GF-D8 (cell line): ENCODE measurements at regions not wholly inside any gene's neighbourhood (a gene's known extent, or its start where the extent isn't known, plus 50 kb on each side); places are given as distances from the start of the nearest gene placed in this dataset.

ENCODE experiments used
- DNase-seq: peaks from one replicate; lab custom pipeline; 2025; lab: John Stamatoyannopoulos, UW

- DNase-seq = no peak
Observed at GRCh38 chr5:98563885-98564653, 209.4 kb upstream of the RGMB start.

- DNase-seq = no peak
Observed at GRCh38 chr5:98564836-98565235, 208.6 kb upstream of the RGMB start.

DNA sequence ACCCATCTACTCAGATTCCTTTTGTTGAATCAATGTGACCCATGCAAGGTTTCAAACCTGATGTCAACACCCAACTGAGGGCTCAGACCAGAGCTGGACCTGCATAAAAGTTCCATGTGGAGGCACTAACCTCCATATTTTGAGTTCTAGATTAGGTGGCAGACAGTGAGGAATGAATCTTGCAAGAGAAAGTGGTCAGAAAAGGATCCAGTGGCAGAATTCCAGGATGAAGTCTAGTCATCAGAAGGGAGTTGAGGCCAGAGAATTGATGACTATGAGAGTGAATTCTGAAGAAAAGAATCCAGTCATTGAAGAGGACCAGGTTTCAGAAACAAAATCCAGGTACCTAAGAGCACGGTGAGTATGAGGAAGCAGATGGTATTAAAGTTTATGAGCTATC is 205.1 kb upstream of the RGMB start:
- DNase-seq = no peak

GRCh38 chr5:98569288-98569687 is 204.2 kb upstream of the RGMB start:
- no peak for DNase-seq

- DNase-seq = no peak
Observed at GRCh38 chr5:98570010-98570409, 203.5 kb upstream of the RGMB start.

DNA sequence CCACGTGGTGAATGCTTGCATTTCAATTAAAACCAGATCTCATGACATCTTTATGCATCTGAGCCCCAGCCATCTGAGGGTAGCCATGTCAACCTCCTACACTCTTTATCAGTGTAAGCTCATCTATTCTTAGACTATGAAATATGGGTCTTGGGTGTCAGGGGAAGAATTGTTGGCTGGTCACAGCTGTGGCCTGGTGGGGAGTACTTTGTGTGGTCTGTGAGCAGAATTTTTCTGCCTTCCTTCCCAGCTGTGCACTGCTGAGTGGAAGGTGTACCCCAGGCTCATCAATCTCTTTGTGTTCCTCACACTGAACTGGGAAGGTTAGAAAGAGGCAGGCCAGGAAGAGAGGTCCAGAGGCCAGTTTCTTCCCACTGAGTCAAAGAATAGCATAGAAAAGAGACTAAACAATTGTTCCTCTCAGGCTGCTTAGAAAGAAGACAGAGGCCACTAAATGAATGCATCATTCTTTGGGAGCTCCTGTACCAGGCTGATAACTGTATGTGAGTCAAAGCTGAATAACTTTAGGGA is 202.7 kb upstream of the RGMB start:
- DNase-seq = no peak

DNA sequence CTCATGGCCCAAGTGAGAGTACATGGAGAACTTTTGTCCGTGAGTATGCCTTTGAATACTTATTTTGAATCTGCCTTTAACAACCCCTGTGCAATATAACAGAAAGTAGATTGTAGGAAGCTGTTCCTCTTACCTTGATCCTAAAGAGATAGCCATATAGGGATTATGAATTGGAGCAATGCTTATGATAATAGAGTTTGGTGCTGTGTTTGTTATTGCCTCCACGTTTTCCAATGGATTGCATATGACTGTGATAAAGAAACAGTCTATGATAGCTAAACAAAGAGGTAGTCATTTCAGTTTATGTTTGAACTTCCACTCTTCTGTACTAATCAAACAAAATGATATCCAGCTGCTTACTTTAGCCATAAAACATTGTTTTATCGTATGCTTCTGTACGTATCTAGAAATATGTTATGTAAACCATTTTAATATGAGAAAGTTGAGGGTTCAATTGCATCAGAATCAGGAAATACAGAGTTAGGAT is 199.6 kb upstream of the RGMB start:
- no peak for DNase-seq

DNA sequence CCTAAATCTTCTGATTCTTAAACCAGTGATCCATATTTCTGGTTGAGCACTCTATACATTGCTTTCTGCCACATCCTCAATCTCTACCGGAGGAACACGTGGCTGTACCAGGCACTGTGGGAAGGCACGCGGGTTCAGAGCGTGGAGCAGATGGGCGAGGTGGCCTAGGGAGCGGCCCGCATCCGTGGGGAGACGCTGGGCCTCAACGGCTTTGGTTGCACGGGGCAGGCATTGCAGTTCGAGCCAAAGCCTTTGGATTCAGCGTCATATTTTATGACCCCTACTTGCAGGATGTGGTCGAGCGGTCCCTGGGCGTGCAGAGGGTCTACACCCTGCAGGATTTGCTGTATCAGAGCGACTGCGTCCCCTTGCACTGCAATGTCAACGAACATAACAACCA is 197.2 kb upstream of the RGMB start:
- no peak for DNase-seq

DNA sequence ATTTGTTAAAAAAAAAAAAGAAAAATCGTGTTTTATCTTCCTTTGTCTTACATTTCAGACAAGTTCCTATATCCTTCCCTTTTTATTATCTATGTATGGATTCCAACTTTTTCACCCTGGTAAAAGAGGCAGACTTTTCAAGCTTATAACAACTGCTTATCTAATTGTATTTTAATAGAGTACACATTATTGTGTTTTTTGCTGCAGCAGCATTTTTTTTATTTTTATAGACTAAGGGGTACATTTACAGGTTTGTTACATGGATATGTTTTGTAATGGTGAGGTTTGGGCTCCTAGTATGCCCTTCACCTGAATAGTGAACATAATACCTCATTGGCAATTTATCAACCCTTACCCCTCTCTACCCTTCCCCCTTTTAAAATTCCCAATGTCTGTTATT is 195.0 kb upstream of the RGMB start:
- DNase-seq = no peak

- no peak for DNase-seq
Observed at GRCh38 chr5:98581112-98581997, 192.1 kb upstream of the RGMB start.

DNA sequence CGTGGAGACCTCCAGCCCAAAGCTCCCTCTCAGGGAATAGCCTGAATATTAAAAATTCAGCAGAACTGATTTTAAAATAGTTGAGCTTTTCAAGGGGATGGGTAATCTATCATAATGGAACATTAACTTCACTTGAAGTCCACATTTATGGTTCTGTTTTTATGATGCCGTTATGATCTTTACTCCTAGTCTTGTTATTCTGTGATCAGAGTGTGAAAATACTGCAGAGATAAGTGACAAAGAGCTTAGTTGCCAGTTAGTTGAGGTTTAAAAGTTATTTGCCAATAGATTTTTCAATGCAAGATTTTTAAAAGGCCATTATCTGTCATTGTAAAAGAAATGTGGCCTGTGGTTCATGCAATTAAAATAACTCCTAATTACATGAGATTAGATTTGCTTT is 189.9 kb upstream of the RGMB start:
- no peak for DNase-seq

DNA sequence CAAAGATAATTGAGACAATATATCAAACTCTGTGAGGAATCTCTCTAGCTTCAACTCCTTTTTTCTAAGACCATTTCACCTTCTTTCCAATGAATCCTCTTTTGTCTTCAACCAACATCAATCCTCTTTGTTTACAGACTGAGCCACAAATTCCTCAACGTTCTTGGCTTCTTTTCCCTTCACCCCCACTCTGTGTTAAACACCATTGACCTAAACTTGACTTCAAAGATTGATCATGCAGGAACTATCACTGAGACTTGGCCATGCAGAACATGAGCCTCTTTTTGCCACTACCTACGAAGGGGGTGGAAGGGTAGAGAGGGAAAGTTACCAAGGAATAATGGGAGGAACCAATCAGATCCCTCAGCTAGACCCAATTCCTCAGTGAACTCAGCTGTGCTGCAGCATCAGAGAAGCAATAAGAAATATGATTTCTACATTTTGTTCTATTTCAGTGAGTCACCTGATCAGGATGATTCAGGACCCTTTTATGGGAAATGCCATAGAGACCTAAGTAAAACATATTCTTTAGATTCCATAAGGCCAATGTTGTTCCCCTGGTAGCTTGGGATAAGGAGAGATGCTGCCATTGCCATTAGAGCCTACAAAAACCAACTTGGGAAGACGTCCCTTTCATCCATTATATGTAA is 187.7 kb upstream of the RGMB start:
- DNase-seq = no peak

DNA sequence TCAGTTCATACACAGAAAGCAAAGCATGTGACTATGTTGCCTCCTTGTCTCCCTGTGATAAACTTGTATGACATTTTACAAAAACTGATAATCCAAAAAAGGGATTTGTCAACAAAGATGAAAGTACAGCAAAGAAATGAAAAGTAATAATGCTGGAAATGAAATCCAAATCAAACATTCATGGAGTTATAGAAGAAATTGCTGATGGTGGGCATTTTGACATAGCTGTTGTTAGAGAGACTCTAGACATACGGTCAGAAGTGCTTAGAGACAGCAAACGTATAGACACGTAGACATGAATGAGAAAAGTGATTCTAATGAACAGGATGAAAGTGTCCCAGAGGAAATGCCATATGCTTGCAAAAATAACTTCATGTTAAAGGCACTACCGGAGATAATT is 186.9 kb upstream of the RGMB start:
- DNase-seq = no peak

DNA sequence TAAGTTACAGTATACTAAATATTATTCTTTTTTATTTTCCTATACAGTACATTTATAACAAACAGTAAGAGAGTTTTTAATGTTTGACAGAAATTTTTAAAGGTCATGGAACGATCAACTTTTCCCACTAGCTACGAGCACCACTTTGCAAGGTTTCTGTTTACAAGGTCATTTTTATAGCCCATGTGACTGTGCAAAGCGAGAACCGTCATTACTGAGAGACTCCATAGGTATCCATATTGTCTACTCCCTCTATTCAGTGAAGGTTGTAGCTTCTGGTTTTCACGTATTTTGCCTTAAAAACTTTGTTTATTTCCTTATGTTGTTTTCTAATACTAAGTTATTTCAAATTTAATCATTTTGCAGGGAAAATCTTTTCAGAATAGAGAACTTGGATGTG is 186.3 kb upstream of the RGMB start:
- DNase-seq = no peak

DNA sequence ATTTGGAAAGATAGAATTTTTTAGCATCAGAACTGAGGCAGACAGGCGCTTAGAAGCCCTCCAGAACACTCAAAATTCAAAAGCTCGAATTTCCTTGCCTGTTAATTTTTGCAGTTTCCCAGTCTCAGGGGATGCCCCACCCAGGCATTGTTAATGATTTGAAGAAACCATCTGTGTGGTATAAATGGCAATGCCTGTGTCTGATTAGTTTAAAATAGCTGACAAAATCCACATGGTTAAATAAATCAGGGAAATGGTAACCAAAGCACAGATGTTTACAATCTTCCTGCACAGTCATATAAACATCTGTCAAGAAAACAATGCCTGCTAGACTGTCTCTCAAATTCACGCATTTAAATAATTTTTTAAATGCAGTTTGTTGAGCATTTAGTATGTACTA is 185.2 kb upstream of the RGMB start:
- no peak for DNase-seq

DNA sequence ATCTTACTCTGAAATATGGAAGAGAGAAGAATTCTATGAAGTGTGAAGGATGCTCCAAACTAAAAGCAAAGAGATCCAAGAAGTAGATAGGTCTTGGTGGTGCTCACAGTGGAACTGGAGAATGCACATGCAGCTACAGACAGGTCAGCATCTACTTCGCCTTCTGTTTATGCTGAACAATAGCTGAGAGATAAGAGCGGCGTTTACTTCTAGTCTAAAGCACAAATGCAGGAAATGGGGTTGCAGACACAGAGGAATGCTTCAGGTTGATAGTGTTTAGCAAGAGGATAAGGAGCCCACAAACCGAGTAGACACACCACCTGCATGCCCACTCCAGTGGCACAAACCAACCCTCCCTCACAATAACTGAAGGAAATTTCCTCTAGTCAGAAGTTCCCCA is 180.0 kb upstream of the RGMB start:
- DNase-seq = peak; percentile 9

DNA sequence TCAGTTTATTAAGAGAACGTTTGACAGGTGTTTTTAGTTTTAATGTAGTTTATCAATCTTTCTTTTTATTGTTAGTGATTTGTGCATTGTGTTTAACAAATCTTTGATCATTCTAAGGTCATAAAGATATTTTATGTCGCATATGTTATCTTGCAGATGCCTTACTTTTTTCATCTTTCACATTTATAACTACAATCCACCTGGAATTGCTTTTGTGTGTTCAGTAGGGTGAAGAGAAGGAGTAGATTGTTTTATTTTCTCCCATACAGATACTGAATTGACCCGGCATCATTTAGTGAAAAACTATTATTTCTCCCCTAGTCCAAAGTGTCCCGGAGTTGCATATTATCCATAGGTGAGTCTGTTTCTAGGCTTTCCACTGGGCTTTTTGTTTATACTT is 179.4 kb upstream of the RGMB start:
- no peak for DNase-seq

DNA sequence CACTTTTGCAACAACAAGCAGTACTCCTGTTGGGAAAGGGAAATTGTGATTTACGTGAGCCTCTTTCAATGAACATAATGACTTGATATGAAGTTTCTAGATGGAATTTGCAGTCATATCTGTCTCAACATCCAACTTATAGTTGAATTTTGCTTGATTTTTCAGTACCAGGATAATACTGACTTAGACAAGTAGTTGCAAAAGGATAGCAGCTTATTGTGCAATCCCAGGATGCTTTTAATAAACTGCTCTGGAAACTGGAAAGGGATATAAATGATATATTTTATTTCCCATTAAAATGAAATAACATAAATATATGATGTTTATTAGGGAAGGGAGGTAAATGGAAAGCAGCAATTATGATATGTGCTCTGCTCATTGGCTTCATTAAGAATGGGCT is 174.4 kb upstream of the RGMB start:
- DNase-seq = no peak

DNA sequence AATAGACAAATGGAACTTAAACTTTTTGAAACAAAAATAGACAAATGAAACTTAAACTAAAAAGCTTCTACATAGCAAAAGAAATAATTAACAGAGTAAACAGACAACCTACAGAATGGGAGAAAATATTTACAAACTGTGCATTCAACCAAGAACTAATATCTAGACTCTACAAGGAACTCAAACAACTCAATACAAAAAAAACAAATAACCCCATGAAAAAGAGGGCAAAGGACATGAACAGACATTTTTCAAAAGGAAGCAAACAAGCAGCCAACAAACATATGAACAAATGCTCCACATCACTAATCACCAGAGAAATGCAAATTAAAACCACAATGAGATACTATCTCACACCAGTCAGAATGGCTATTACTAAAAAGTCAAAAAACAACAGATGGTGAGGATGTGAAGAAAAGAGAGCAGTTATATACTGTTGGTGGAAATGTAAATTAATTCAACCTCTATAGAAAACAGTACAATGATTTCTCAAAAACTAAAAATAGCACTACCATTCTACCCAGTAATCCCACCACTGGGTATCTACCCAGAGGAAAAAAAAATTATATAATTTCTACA is 170.8 kb upstream of the RGMB start:
- DNase-seq = no peak

GRCh38 chr5:98603456-98603855 is 170.0 kb upstream of the RGMB start:
- DNase-seq = no peak

GRCh38 chr5:98604301-98604700 is 169.2 kb upstream of the RGMB start:
- no peak for DNase-seq
